HepG2 (cell line): ENCODE measurements at regions not wholly inside any gene's neighbourhood (a gene's known extent, or its start where the extent isn't known, plus 50 kb on each side); places are given as distances from the start of the nearest gene placed in this dataset.

ENCODE experiments used
- ATAC-seq: fragments of 200-7000 bp; cut with Tn5 transposase; 3 replicates; pipeline ENCODE4 v1.9.1; 2020; ENCODE audit warnings: mild to moderate bottlenecking, moderate library complexity
- BruUV-seq: library from RNA; stranded (reverse); fragments of 400-500 nt; replicated peaks from 2 replicates; lab custom pipeline; 2021; lab: Mats Ljungman, UMichigan
- CTCF ChIA-PET: fragments of 300-600 bp; formaldehyde crosslinking; extraction: SDS; loops from one replicate; lab custom pipeline; 2021; ENCODE audit warnings: low total read pairs, inconsistent platforms, low intra/inter-chr PET ratio; lab: Yijun Ruan, JAX
- POLR2A ChIA-PET: fragments of 350-600 bp; sonication (Branson Sonifier 250); formaldehyde crosslinking; loops from one replicate; lab custom pipeline; 2020; ENCODE audit warnings: antibody characterized with exemption, inconsistent platforms; lab: Yijun Ruan, JAX
- DNase-seq: peaks from one replicate; pipeline ENCODE4 v3.0.0-alpha.2; 2015; ENCODE audit warnings: low spot score
- FAIRE-seq: peaks from 3 replicates; lab custom pipeline; 2011; peaks lifted over from hg19 to GRCh38; lab: Jason Lieb, UNC
- H2AFZ ChIP-seq: one replicate; pipeline ENCODE4 v1.6.1; 2011; ENCODE audit warnings: low read length, inconsistent platforms
- H3K27ac ChIP-seq: fragments of 300-600 bp; 3 replicates; pipeline ENCODE4 v1.8.0; 2011; ENCODE audit warnings: mixed run types, mild to moderate bottlenecking, mixed read lengths, low read length, inconsistent platforms; ENCODE audit not compliant: insufficient read depth; ENCODE audit errors: extremely low read length
- H3K27me3 ChIP-seq, 2 experiments: fragments of 200-600 bp in 1 of 2; 2 replicates in 1 of 2; 3 replicates in 1 of 2; pipeline versions ENCODE4 v1.6.0 to v1.8.0; 2011; ENCODE audit warnings: low read length in 2 of 2, mild to moderate bottlenecking in 2 of 2, moderate library complexity in 2 of 2, inconsistent platforms in 1 of 2; ENCODE audit not compliant: insufficient read depth in 2 of 2, control insufficient read depth in 1 of 2
- H3K36me3 ChIP-seq, 2 experiments: fragments of 200-600 bp in 1 of 2; replicated peaks in 1 of 2; 2 replicates in 1 of 2; 3 replicates in 1 of 2; pipeline versions ENCODE4 v1.5.1 to v1.8.0; 2011; ENCODE audit warnings: low read length in 2 of 2, inconsistent platforms in 1 of 2; ENCODE audit not compliant: insufficient read depth in 2 of 2, control insufficient read depth in 1 of 2
- H3K4me1 ChIP-seq: 2 replicates; pipeline ENCODE4 v1.5.1; 2012; ENCODE audit warnings: low read length, inconsistent platforms; ENCODE audit not compliant: insufficient read depth
- H3K4me2 ChIP-seq: 2 replicates; pipeline ENCODE4 v1.6.0; 2011; ENCODE audit warnings: low read depth, low read length, inconsistent platforms
- H3K4me3 ChIP-seq, 3 experiments: fragments of 200-600 bp in 1 of 3; sonication (generic), shearing (Covaris generic) in 1 of 3; replicated peaks in 1 of 3; 2 replicates each; pipeline ENCODE4 v1.5.1; 2011 to 2016; ENCODE audit warnings: low read length in 3 of 3, inconsistent platforms in 2 of 3, low read depth in 2 of 3, mild to moderate bottlenecking in 2 of 3, control low read depth in 1 of 3, mixed read lengths in 1 of 3; ENCODE audit not compliant: insufficient read depth in 1 of 3
- H3K79me2 ChIP-seq: one replicate; pipeline ENCODE4 v1.6.1; 2011; ENCODE audit warnings: low read length, inconsistent platforms; ENCODE audit not compliant: insufficient read depth
- H3K9ac ChIP-seq: 2 replicates; pipeline ENCODE4 v1.6.0; 2011; ENCODE audit warnings: mild to moderate bottlenecking, low read depth, low read length, inconsistent platforms; ENCODE audit not compliant: insufficient read depth
- H3K9me3 ChIP-seq: 2 replicates; pipeline ENCODE4 v1.5.1; 2012; ENCODE audit warnings: mild to moderate bottlenecking, low read length
- H4K20me1 ChIP-seq: 2 replicates; pipeline ENCODE4 v1.6.0; 2011; ENCODE audit warnings: inconsistent platforms, mild to moderate bottlenecking, low read length, moderate library complexity; ENCODE audit not compliant: insufficient read depth
- FOXM1 ChIP-seq: sonication (generic); formaldehyde crosslinking; IDR thresholded peaks from 2 replicates; pipeline ENCODE4 v1.5.0; 2020; ENCODE audit warnings: missing genetic modification reagents
- HMGXB3 ChIP-seq: sonication (generic); formaldehyde crosslinking; IDR thresholded peaks from 2 replicates; pipeline ENCODE4 v1.4.0; 2020; ENCODE audit warnings: missing genetic modification reagents, borderline replicate concordance
- HOXA7 ChIP-seq: sonication (generic); formaldehyde crosslinking; IDR thresholded peaks from 2 replicates; pipeline ENCODE4 v1.8.1; 2022; ENCODE audit warnings: mild to moderate bottlenecking, missing genetic modification reagents, moderate library complexity
- SIX1 ChIP-seq: sonication (generic); formaldehyde crosslinking; IDR thresholded peaks from 2 replicates; pipeline ENCODE4 v1.4.0; 2020; ENCODE audit warnings: missing genetic modification reagents, borderline replicate concordance
- SPEN ChIP-seq: sonication (generic); formaldehyde crosslinking; IDR thresholded peaks from 2 replicates; pipeline ENCODE4 v1.5.1; 2020; ENCODE audit warnings: low read depth, mild to moderate bottlenecking, missing genetic modification reagents
- TBX2 ChIP-seq: sonication (generic); formaldehyde crosslinking; IDR thresholded peaks from 2 replicates; pipeline ENCODE4 v1.5.0; 2020; ENCODE audit warnings: missing genetic modification reagents, mild to moderate bottlenecking, borderline replicate concordance
- TEAD2 ChIP-seq: sonication (generic); formaldehyde crosslinking; IDR thresholded peaks from 2 replicates; pipeline ENCODE4 v1.9.0; 2021; ENCODE audit warnings: missing genetic modification reagents
- ZBTB7B ChIP-seq: sonication (generic); formaldehyde crosslinking; IDR thresholded peaks from 2 replicates; pipeline ENCODE4 v1.4.0; 2020; ENCODE audit warnings: missing genetic modification reagents
- ZFAT ChIP-seq: sonication (generic); formaldehyde crosslinking; conservative IDR thresholded peaks from 2 replicates; pipeline ENCODE4 v1.8.1; 2023; ENCODE audit warnings: missing genetic modification reagents, inconsistent platforms
- ZNF138 ChIP-seq: sonication (generic); formaldehyde crosslinking; IDR thresholded peaks from 2 replicates; pipeline ENCODE4 v1.5.0; 2020; ENCODE audit warnings: mild to moderate bottlenecking, low read depth, missing genetic modification reagents
- WGBS: methylation state at CpG from one replicate; pipeline ENCODE4 v1.1.6; 2017; ENCODE audit warnings: low lambda C conversion rate; 5-methylcytosine and 5-hydroxymethylcytosine counted together
- in situ Hi-C: cut with HindIII; loops from 2 replicates; pipeline ENCODE4 v1.10.0; 2017; ENCODE audit warnings: low pct_unique_long_range_greater_than_20kb; ENCODE audit not compliant: extremely low pct_ligation_motif_present
- intact Hi-C: fragments of 100-400 bp; cut with micrococcal nuclease; formaldehyde crosslinking; loops from one replicate; pipeline ENCODE4 v1.10.0; 2022; ENCODE audit not compliant: unreplicated experiment
- TF ChIP-seq, protein P1 (sequence below): IDR thresholded peaks from 2 replicates; pipeline ENCODE4 v1.6.1; 2016; ENCODE audit warnings: missing genetic modification reagents, missing compliant biosample characterization

GRCh38 chr13:69204620-69205019, 903.0 kb upstream of the ATXN8OS start (continued):
- TF ChIP-seq HMGXB3 (CRISPR knock-in tag) (no peak), HOXA7 (CRISPR knock-in tag) (no peak), SIX1 (CRISPR knock-in tag) (no peak)
- TF ChIP-seq, all 625 proteins: peak for 0

- Histone ChIP-seq H3K4me2 (no peak overlapping the region), H3K27ac (no peak overlapping the region), H3K27me3 (no peaks in the 10 kb centered on the region), H3K4me3 (no peak overlapping the region), H3K36me3 (no peaks in the 10 kb centered on the region), H3K4me1 (no peaks in the 10 kb centered on the region), H2AFZ (no peak overlapping the region), H4K20me1 (no peaks in the 10 kb centered on the region), H3K9me3 (no peaks in the 10 kb centered on the region), H3K79me2 (no peaks in the 10 kb centered on the region), H3K9ac (no peak overlapping the region)
- intact Hi-C loops = no loop called here
- DNase-seq = no peak
- no peak for ATAC-seq
- FAIRE-seq = no peak
- in situ Hi-C loops = no loop called here
- CTCF ChIA-PET = no interaction called here
- 0% methylated on average over 1 of the region's 1 CpG for WGBS
- BruUV-seq = no TSS peak
- POLR2A ChIA-PET = no interaction called here
- TF ChIP-seq SPEN (CRISPR knock-in tag) (no peak), HMGXB3 (CRISPR knock-in tag) (no peak), ZNF138 (CRISPR knock-in tag) (no peak), ZFAT (CRISPR knock-in tag) (no peak), ZBTB7B (CRISPR knock-in tag) (no peak), TBX2 (CRISPR knock-in tag) (no peak), TEAD2 (CRISPR knock-in tag) (no peak), FOXM1 (CRISPR knock-in tag) (no peak)
- TF ChIP-seq, protein P1, sequence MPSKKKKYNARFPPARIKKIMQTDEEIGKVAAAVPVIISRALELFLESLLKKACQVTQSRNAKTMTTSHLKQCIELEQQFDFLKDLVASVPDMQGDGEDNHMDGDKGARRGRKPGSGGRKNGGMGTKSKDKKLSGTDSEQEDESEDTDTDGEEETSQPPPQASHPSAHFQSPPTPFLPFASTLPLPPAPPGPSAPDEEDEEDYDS (CRISPR knock-in tag) = no peak
Observed at GRCh38 chr13:69202996-69203395, 904.6 kb upstream of the ATXN8OS start.
